Breast epithelium (tissue), 3 donors: ENCODE measurements at regions not wholly inside any gene's neighbourhood (a gene's known extent, or its start where the extent isn't known, plus 50 kb on each side); places are given as distances from the start of the nearest gene placed in this dataset.

ENCODE experiments used
- POLR2A ChIP-seq: fragments of 450-650 bp; IDR thresholded peaks from one replicate; pipeline ENCODE4 v1.6.1; 2016; ENCODE audit warnings: antibody characterized with exemption, mild to moderate bottlenecking, moderate library complexity
- POLR2AphosphoS5 ChIP-seq, 3 donors: sonication (generic); formaldehyde crosslinking; IDR thresholded peaks; one replicate each; pipeline ENCODE4 v1.6.1; 2017; ENCODE audit warnings: antibody characterized with exemption in 3 of 3
- TF ChIP-seq, protein P1 (sequence below), 3 donors: fragments of 450-650 bp; IDR thresholded peaks; one replicate each; pipeline ENCODE4 v1.5.1; 2016 to 2017; ENCODE audit warnings: antibody characterized with exemption in 3 of 3, mild to moderate bottlenecking in 3 of 3, moderate library complexity in 3 of 3

DNA sequence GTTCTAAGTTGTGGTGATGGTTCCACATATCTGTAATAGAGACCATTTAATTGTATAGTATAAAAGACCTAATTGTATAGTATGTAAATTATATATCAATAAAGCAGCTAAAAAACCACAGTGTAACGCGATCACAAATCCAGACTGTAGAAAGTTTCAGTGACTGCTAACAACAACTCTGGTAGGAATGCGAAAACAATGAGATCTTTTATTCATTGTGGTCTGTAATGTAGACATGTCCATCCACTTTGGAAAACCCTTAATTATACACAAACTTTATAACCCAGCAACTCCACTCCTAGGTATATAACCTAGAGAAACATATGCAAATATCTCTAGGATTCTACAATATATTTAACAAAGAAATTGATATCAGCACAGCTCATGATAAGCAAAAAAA lies 549.5 kb downstream of the SLITRK1 start:
- TF ChIP-seq POLR2AphosphoS5 (IDR thresholded peaks at IDR 0.05) (no peak), POLR2A (no peak)
- TF ChIP-seq, protein P1, sequence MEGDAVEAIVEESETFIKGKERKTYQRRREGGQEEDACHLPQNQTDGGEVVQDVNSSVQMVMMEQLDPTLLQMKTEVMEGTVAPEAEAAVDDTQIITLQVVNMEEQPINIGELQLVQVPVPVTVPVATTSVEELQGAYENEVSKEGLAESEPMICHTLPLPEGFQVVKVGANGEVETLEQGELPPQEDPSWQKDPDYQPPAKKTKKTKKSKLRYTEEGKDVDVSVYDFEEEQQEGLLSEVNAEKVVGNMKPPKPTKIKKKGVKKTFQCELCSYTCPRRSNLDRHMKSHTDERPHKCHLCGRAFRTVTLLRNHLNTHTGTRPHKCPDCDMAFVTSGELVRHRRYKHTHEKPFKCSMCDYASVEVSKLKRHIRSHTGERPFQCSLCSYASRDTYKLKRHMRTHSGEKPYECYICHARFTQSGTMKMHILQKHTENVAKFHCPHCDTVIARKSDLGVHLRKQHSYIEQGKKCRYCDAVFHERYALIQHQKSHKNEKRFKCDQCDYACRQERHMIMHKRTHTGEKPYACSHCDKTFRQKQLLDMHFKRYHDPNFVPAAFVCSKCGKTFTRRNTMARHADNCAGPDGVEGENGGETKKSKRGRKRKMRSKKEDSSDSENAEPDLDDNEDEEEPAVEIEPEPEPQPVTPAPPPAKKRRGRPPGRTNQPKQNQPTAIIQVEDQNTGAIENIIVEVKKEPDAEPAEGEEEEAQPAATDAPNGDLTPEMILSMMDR (IDR thresholded peaks at IDR 0.05) = no peak
